Peyer's patch (tissue), 4 donors: ENCODE measurements at regions not wholly inside any gene's neighbourhood (a gene's known extent, or its start where the extent isn't known, plus 50 kb on each side); places are given as distances from the start of the nearest gene placed in this dataset.
"Not testable (repeated sequence)": the region's sequence is repeated elsewhere in the genome, so short reads cannot be mapped to it uniquely, and the experiment has no call there.

ENCODE experiments used
- DNase-seq, 3 donors: peaks; one replicate each; pipeline ENCODE4 v3.0.0-alpha.2; 2017 to 2019
- H3K27ac ChIP-seq, 4 donors: fragments of 200-600 bp; sonication (generic); one replicate each; pipeline ENCODE4 v1.5.1; 2016 to 2019
- H3K27me3 ChIP-seq, 2 donors: fragments of 200-600 bp; sonication (generic); one replicate each; pipeline ENCODE4 v1.5.1; 2019
- H3K36me3 ChIP-seq, 3 donors: fragments of 200-600 bp; sonication (generic); one replicate each; pipeline ENCODE4 v1.5.1; 2016 to 2019
- H3K4me1 ChIP-seq, 4 donors: fragments of 200-600 bp; sonication (generic); one replicate each; pipeline ENCODE4 v1.5.1; 2016 to 2019
- H3K4me3 ChIP-seq, 4 donors: fragments of 200-600 bp; sonication (generic); 1 replicate in 3 of 4; 2 replicates in 1 of 4; pipeline ENCODE4 v1.5.1; 2016 to 2019; ENCODE audit warnings: mild to moderate bottlenecking in 1 of 4
- H3K9me3 ChIP-seq, 4 donors: fragments of 200-600 bp; sonication (generic); one replicate each; pipeline ENCODE4 v1.5.1; 2016 to 2019; ENCODE audit warnings: mild to moderate bottlenecking in 1 of 4
- CTCF ChIP-seq, 6 experiments: fragments of 450-650 bp in 4 of 6; fragments of 200-600 bp in 2 of 6; sonication (generic) in 1 of 6; IDR thresholded peaks; one replicate each; pipeline ENCODE4 v1.5.1; 2017 to 2019; ENCODE audit warnings: antibody characterized with exemption in 6 of 6, mild to moderate bottlenecking in 3 of 6, moderate library complexity in 1 of 6
- POLR2A ChIP-seq, 2 donors: fragments of 450-650 bp; IDR thresholded peaks; one replicate each; pipeline ENCODE4 v1.5.1; 2017; ENCODE audit warnings: antibody characterized with exemption in 2 of 2, mild to moderate bottlenecking in 2 of 2, moderate library complexity in 2 of 2

- no peaks in the 10 kb centered on the region for H3K9me3 ChIP-seq
- H3K4me3 ChIP-seq, result no peak overlapping the region
- H3K36me3 ChIP-seq, result no peaks in the 10 kb centered on the region
- no peak for TF ChIP-seq POLR2A (IDR thresholded peaks at IDR 0.05)
- H3K27ac ChIP-seq, result no peak overlapping the region
- no peaks in the 10 kb centered on the region for H3K4me1 ChIP-seq
- no peaks in the 10 kb centered on the region for H3K27me3 ChIP-seq
- DNase-seq, result no peak
Observed at GRCh38 chr10:62985807-62986600, 147.1 kb upstream of the NRBF2 start.

- no peak for TF ChIP-seq CTCF (IDR thresholded peaks at IDR 0.05)
- TF ChIP-seq POLR2A (IDR thresholded peaks at IDR 0.05), result no peak
- no peak for DNase-seq
- Histone ChIP-seq H3K27ac (no peak overlapping the region), H3K36me3 (no peaks in the 10 kb centered on the region), H3K4me3 (no peak overlapping the region), H3K27me3 (no peaks in the 10 kb centered on the region), H3K9me3 (no peaks in the 10 kb centered on the region), H3K4me1 (no peaks in the 10 kb centered on the region)
Observed at GRCh38 chr10:62981096-62981495, 152.0 kb upstream of the NRBF2 start.

- no peaks in the 10 kb centered on the region for H3K27me3 ChIP-seq
- no peaks in the 10 kb centered on the region for H3K4me1 ChIP-seq
- H3K27ac ChIP-seq, result no peak overlapping the region
- H3K4me3 ChIP-seq, result no peak overlapping the region
- H3K9me3 ChIP-seq, result no peaks in the 10 kb centered on the region
- no peak for DNase-seq
- H3K36me3 ChIP-seq, result no peaks in the 10 kb centered on the region
- TF ChIP-seq CTCF (IDR thresholded peaks at IDR 0.05) (no peak), POLR2A (IDR thresholded peaks at IDR 0.05) (no peak)
Observed at GRCh38 chr10:62980687-62981086, 152.4 kb upstream of the NRBF2 start.

- Histone ChIP-seq H3K4me1 (no peaks in the 10 kb centered on the region), H3K4me3 (no peak overlapping the region), H3K36me3 (no peaks in the 10 kb centered on the region), H3K9me3 (no peaks in the 10 kb centered on the region), H3K27ac (no peak overlapping the region), H3K27me3 (no peaks in the 10 kb centered on the region)
- DNase-seq, result no peak
- TF ChIP-seq POLR2A (IDR thresholded peaks at IDR 0.05) (no peak), CTCF (IDR thresholded peaks at IDR 0.05) (no peak)
Observed at GRCh38 chr10:62979921-62980320, 153.2 kb upstream of the NRBF2 start.

DNA sequence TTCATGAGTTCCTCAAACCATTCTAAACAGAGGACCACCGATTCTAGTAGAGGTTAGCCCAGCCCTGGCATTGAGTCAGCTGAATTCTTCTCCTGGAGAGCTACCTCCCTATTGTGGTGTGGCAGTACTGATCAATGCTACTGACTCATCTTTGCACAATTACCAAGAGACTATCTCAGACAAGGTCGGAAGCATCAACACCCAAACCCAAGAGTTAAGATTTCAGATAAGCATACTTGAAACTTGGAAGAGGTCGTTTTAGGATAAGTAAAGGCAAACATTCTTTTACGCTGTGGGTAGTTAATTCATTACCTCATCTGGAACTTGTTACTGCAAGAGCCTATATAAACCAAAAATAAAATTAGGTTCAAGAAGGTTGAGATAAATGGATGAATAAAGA, 154.6 kb upstream of the NRBF2 start:
- Histone ChIP-seq H3K4me3 (no peak overlapping the region), H3K27ac (no peak overlapping the region), H3K4me1 (no peaks in the 10 kb centered on the region), H3K27me3 (no peaks in the 10 kb centered on the region), H3K9me3 (peaks cover 0 to 7% (median 0%) of the 10 kb centered on the region in 4 donors), H3K36me3 (no peaks in the 10 kb centered on the region)
- no peak for DNase-seq
- TF ChIP-seq CTCF (IDR thresholded peaks at IDR 0.05), result no peak
- TF ChIP-seq POLR2A (IDR thresholded peaks at IDR 0.05), result no peak

DNA sequence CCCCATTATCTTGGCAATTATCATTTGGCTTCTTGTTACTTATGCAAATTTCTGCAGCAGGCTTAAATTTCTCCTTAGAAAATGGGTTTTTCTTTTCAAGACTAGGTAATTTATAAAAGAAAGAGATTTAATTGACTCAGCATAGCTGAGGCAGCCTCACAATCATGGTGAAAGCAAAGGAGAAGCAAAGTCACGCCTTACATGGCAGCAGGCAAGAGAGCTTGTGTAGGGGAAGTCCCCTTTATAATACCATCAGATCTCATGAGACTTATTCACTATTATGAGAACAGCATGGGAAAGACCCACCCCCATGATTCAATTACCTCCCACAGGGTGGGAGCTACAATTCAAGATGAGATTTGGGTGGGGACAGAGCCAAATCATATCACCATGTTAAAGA, 158.3 kb upstream of the NRBF2 start:
- not testable (repeated sequence) for H3K27ac ChIP-seq, H3K4me1 ChIP-seq, DNase-seq, H3K4me3 ChIP-seq, H3K27me3 ChIP-seq, H3K36me3 ChIP-seq, H3K9me3 ChIP-seq

DNA sequence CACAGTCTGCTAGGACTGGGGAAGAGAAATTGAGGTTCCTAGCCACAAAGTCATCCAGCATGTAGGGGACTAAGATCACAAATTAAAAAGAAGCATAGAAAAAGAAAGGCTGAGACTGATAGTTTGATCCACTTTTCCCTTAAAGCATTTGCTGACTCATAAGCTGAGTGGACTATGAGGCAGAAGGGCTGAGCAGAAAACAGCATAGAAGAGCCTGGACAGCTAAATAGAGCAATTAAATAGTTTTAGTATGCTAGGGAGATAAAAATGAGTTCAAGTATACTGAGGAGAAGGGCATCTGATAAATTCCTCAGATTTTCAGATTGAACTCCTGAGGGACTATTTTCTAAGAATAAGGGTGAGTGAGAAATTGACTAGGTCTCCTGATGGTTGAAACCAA, 155.9 kb upstream of the EGR2 start:
- Histone ChIP-seq H3K36me3 (no peaks in the 10 kb centered on the region), H3K9me3 (peaks cover 0 to 7% (median 0%) of the 10 kb centered on the region in 4 donors), H3K27me3 (no peaks in the 10 kb centered on the region), H3K27ac (no peak overlapping the region), H3K4me1 (no peaks in the 10 kb centered on the region), H3K4me3 (no peak overlapping the region)
- DNase-seq, result no peak
- TF ChIP-seq CTCF (IDR thresholded peaks at IDR 0.05) (no peak), POLR2A (IDR thresholded peaks at IDR 0.05) (no peak)
